ENCODE measurements at regions not wholly inside any gene's neighbourhood (a gene's known extent, or its start where the extent isn't known, plus 50 kb on each side); places are given as distances from the start of the nearest gene placed in this dataset.

DNA sequence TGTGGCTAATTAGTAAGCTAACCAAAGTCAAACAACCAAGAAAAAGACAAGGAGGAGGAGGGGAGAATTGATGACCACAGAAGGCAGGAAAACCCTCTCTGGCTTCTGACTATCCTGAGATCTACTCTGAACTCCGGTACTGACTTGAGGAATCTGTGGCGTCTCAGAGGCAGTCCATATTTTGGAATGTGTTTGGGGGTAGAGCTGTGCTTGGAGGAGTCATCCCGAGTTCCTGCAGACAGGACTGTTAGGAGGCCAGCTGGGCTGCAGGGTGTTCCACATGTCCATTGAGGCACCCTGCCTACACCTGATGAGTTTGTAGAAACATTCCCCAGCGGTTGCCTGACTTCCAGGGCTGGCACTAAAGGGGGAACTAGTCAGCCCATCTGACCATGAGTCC lies 91.6 kb downstream of the PLCE1 start:
- Histone ChIP-seq H3K36me3 (ENCODE audit: insufficient read depth, low read length) (no peaks in the 10 kb centered on the region), H3K27ac (ENCODE audit: low read depth, low read length) (no peak overlapping the region), H3K9me3 (ENCODE audit: low read depth, low read length) (no peaks in the 10 kb centered on the region), H3K4me3 (ENCODE audit: insufficient read depth, low read length) (no peak overlapping the region), H2AFZ (ENCODE audit: low read length) (no peak overlapping the region), H4K20me1 (ENCODE audit: insufficient read depth, low read length) (no peaks in the 10 kb centered on the region), H3K27me3 (ENCODE audit: insufficient read depth, low read length) (no peaks in the 10 kb centered on the region), H3K79me2 (ENCODE audit: insufficient read depth, low read length) (no peaks in the 10 kb centered on the region), H3K4me1 (ENCODE audit: insufficient read depth, low read length) (peaks cover 15% of the 10 kb centered on the region), H3K4me2 (ENCODE audit: insufficient read depth, low read length) (no peak overlapping the region)
- DNase-seq (ENCODE audit: insufficient read length, low spot score, missing footprints): no peak
- no peak for TF ChIP-seq CTCF (IDR thresholded peaks at IDR 0.05; ENCODE audit: extremely low read depth, low read depth, low read length)

DNA sequence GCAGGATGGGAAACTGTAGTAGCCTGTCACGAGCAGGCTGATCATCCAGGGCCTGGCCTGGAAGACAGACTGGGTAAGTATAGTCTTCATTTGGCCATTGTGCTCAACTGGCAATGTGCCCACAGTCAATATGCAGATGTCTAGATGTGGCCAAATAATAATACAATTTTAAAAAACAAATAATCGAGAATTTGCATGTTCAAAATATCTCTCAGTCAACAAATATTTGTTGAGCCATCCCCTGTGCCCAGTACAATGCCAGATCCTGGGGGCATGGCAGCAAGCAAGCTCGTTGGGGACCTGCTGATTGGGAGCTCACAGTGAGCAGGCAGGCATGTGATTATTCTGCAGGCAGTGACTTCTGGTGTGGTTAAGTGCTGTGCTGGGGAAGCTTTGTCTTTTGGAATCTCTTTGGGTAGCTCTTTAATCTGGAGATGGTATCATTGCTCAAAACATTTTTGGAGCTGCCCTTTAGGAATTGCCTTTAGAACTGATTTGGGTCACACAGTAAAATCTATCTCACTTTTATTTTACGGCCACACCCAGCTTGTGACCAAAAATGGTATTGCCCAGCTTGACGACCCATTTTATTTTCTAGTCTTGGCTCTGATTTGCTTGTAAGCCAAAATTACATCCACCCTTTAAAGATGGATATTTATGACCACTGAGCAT lies 92.2 kb downstream of the PLCE1 start:
- H3K27ac ChIP-seq (ENCODE audit: low read depth, low read length): no peak overlapping the region
- no peak overlapping the region for H2AFZ ChIP-seq (ENCODE audit: low read length)
- no peaks in the 10 kb centered on the region for H3K79me2 ChIP-seq (ENCODE audit: insufficient read depth, low read length)
- no peak for DNase-seq (ENCODE audit: insufficient read length, low spot score, missing footprints)
- peaks cover 15% of the 10 kb centered on the region for H3K4me1 ChIP-seq (ENCODE audit: insufficient read depth, low read length)
- no peaks in the 10 kb centered on the region for H4K20me1 ChIP-seq (ENCODE audit: insufficient read depth, low read length)
- H3K36me3 ChIP-seq (ENCODE audit: insufficient read depth, low read length): no peaks in the 10 kb centered on the region
- H3K4me3 ChIP-seq (ENCODE audit: insufficient read depth, low read length): no peak overlapping the region
- TF ChIP-seq CTCF (IDR thresholded peaks at IDR 0.05; ENCODE audit: extremely low read depth, low read depth, low read length): no peak
- no peak overlapping the region for H3K4me2 ChIP-seq (ENCODE audit: insufficient read depth, low read length)
- no peaks in the 10 kb centered on the region for H3K27me3 ChIP-seq (ENCODE audit: insufficient read depth, low read length)
- no peaks in the 10 kb centered on the region for H3K9me3 ChIP-seq (ENCODE audit: low read depth, low read length)

DNA sequence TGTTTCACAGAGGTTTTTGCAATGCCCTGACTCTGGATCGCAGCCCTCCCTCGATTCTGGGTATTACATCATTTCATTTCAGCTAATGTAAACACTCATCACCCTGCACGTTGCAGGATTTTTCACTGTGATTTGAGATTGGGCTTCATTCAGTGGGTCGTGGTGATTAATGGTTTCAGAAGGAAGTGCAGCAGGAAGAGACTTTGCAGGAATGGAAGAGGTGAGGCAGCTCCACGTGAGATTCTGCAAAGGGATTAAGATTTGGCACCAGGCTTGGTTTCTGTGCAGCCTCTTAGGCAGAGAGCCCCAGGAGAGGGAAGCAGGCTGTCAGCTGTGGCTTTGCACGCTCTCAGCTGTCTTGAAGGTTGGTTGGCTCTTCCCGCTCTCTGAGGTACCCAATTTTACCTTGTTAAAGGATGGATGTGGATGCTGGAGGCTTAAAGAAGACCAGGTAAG lies 95.2 kb downstream of the PLCE1 start:
- Histone ChIP-seq H3K4me2 (ENCODE audit: insufficient read depth, low read length) (peak overlapping the region; percentile 76), H4K20me1 (ENCODE audit: insufficient read depth, low read length) (no peaks in the 10 kb centered on the region), H3K4me3 (ENCODE audit: insufficient read depth, low read length) (peak overlapping the region; percentile 31), H3K4me1 (ENCODE audit: insufficient read depth, low read length) (peaks cover 26% of the 10 kb centered on the region), H2AFZ (ENCODE audit: low read length) (no peak overlapping the region), H3K27ac (ENCODE audit: low read depth, low read length) (no peak overlapping the region), H3K9me3 (ENCODE audit: low read depth, low read length) (no peaks in the 10 kb centered on the region), H3K79me2 (ENCODE audit: insufficient read depth, low read length) (no peaks in the 10 kb centered on the region), H3K27me3 (ENCODE audit: insufficient read depth, low read length) (no peaks in the 10 kb centered on the region), H3K36me3 (ENCODE audit: insufficient read depth, low read length) (no peaks in the 10 kb centered on the region)
- peak; percentile 37 for DNase-seq (ENCODE audit: insufficient read length, low spot score, missing footprints)
- no peak for TF ChIP-seq CTCF (IDR thresholded peaks at IDR 0.05; ENCODE audit: extremely low read depth, low read depth, low read length)

DNA sequence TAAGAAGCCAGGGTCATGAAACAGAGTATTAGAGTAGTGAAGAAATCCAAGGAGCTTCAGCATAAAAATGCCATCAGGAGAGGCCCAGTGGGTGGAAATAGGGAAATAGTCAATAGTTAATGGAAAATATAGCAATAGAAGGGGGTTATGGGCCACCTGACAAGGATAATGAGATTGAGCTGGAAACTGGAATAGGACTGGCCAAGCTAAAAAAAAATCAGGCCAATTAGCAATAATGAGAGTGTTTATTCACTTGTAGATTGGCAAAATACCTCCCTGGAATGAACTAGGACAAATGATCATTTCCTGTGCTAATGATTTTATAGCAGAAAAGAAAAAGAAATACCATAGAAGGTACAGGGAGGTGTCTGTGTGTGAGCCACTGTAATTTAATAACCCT lies 97.9 kb downstream of the PLCE1 start:
- no peak for DNase-seq (ENCODE audit: insufficient read length, low spot score, missing footprints)
- no peak overlapping the region for H3K4me3 ChIP-seq (ENCODE audit: insufficient read depth, low read length)
- H3K36me3 ChIP-seq (ENCODE audit: insufficient read depth, low read length): no peaks in the 10 kb centered on the region
- H3K9me3 ChIP-seq (ENCODE audit: low read depth, low read length): no peaks in the 10 kb centered on the region
- H2AFZ ChIP-seq (ENCODE audit: low read length): no peak overlapping the region
- H3K4me1 ChIP-seq (ENCODE audit: insufficient read depth, low read length): peaks cover 31% of the 10 kb centered on the region
- H3K27me3 ChIP-seq (ENCODE audit: insufficient read depth, low read length): no peaks in the 10 kb centered on the region
- H4K20me1 ChIP-seq (ENCODE audit: insufficient read depth, low read length): no peaks in the 10 kb centered on the region
- TF ChIP-seq CTCF (IDR thresholded peaks at IDR 0.05; ENCODE audit: extremely low read depth, low read depth, low read length): no peak
- no peaks in the 10 kb centered on the region for H3K79me2 ChIP-seq (ENCODE audit: insufficient read depth, low read length)
- H3K27ac ChIP-seq (ENCODE audit: low read depth, low read length): no peak overlapping the region
- no peak overlapping the region for H3K4me2 ChIP-seq (ENCODE audit: insufficient read depth, low read length)
